Nephron (organoid): ENCODE measurements at regions not wholly inside any gene's neighbourhood (a gene's known extent, or its start where the extent isn't known, plus 50 kb on each side); places are given as distances from the start of the nearest gene placed in this dataset.
A peak's percentile ranks its signal among the peaks of the same experiment; 100 is the strongest.

ENCODE experiments used
- H3K27ac Mint-ChIP-seq, 3 experiments: 2 replicates each; pipeline ENCODE4 v1.8.0; 2020; ENCODE audit warnings: mixed read lengths in 3 of 3, mild to moderate bottlenecking in 2 of 3, moderate library complexity in 1 of 3
- H3K27me3 Mint-ChIP-seq: 2 replicates; pipeline ENCODE4 v1.8.0; 2021; ENCODE audit warnings: low read depth, mild to moderate bottlenecking, moderate library complexity, mixed read lengths
- H3K36me3 Mint-ChIP-seq: 2 replicates; pipeline ENCODE4 v1.8.0; 2020; ENCODE audit warnings: low read depth, mixed read lengths
- H3K4me1 Mint-ChIP-seq: 2 replicates; pipeline ENCODE4 v1.8.0; 2020; ENCODE audit warnings: mixed read lengths
- H3K4me3 Mint-ChIP-seq, 3 experiments: 2 replicates each; pipeline ENCODE4 v1.8.0; 2020; ENCODE audit warnings: mild to moderate bottlenecking in 3 of 3, mixed read lengths in 3 of 3, moderate library complexity in 2 of 3
- H3K9me3 Mint-ChIP-seq: 2 replicates; pipeline ENCODE4 v1.8.0; 2020; ENCODE audit warnings: mixed read lengths
- TF ChIP-seq, protein P1 (sequence below), 3 experiments: fragments of 200-600 bp; sonication (generic); IDR thresholded peaks; one replicate each; pipeline ENCODE4 v1.5.0; 2021; ENCODE audit warnings: antibody characterized with exemption in 3 of 3; ENCODE audit not compliant: unreplicated experiment in 3 of 3

DNA sequence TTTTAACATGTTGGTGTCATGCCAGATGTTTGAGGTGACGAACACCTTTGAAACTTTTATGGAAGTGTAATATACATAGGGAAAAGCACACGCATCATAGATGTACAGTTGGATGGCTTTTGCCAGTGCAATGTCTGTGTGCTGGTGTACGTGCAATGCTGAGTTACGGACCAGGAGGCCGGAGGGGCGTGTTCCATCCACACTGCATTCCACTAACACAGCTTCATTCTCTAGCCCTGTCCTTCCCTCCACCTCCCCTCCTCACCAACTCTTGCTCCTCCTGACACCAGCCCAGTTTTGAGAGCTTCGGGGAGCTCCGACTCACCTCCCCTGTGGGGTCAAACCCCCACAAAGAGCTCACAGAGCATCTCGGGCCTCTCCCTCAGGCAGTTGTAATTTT, 358.8 kb downstream of the C16orf95 start:
- Mint-ChIP-seq H3K9me3 (no peaks in the 10 kb centered on the region), H3K4me1 (peaks cover 79% of the 10 kb centered on the region), H3K4me3 (peak overlapping the region; percentile 48 to 77 (median 59)), H3K27ac (peak overlapping the region; percentile 96 to 98 (median 98)), H3K27me3 (peaks cover 42% of the 10 kb centered on the region), H3K36me3 (no peaks in the 10 kb centered on the region)
- TF ChIP-seq, protein P1, sequence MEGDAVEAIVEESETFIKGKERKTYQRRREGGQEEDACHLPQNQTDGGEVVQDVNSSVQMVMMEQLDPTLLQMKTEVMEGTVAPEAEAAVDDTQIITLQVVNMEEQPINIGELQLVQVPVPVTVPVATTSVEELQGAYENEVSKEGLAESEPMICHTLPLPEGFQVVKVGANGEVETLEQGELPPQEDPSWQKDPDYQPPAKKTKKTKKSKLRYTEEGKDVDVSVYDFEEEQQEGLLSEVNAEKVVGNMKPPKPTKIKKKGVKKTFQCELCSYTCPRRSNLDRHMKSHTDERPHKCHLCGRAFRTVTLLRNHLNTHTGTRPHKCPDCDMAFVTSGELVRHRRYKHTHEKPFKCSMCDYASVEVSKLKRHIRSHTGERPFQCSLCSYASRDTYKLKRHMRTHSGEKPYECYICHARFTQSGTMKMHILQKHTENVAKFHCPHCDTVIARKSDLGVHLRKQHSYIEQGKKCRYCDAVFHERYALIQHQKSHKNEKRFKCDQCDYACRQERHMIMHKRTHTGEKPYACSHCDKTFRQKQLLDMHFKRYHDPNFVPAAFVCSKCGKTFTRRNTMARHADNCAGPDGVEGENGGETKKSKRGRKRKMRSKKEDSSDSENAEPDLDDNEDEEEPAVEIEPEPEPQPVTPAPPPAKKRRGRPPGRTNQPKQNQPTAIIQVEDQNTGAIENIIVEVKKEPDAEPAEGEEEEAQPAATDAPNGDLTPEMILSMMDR (IDR thresholded peaks at IDR 0.05; ENCODE audit: unreplicated experiment in 3 of 3), result no peak

DNA sequence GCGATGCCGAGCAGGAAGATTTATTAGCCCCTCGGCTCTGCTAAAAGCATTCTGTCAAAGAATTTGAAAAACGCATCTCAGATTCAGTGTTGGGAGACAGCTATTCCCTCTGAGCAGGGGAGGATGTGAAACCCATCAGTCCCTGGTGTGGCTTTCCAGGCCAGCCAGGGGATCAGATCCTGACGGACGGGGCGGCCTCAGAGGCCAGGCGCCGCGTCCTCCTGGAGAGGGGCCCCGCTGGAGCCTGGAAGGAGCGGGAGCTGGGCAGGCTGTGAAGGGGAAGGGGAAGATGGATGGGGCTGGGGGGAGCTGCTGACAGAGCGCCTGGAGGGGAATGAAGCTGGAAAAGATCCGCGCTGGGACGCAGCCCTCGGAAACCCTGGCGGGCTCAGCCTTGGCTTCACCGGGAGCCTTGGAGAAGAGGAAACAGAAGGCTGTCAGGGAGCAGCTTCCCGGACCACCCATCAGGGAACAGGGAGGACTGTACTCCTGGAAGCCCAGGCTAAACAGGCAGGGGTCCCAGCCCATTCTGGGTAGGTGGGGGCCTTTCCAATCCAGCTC, 358.0 kb downstream of the C16orf95 start:
- TF ChIP-seq, protein P1 (IDR thresholded peaks at IDR 0.05; ENCODE audit: unreplicated experiment in 3 of 3), result no peak
- Mint-ChIP-seq H3K4me3 (peak overlapping the region; percentile 48 to 77 (median 59)), H3K9me3 (no peaks in the 10 kb centered on the region), H3K4me1 (peaks cover 84% of the 10 kb centered on the region), H3K36me3 (no peaks in the 10 kb centered on the region), H3K27ac (peak overlapping the region; percentile 96 to 98 (median 98)), H3K27me3 (peaks cover 38% of the 10 kb centered on the region)

DNA sequence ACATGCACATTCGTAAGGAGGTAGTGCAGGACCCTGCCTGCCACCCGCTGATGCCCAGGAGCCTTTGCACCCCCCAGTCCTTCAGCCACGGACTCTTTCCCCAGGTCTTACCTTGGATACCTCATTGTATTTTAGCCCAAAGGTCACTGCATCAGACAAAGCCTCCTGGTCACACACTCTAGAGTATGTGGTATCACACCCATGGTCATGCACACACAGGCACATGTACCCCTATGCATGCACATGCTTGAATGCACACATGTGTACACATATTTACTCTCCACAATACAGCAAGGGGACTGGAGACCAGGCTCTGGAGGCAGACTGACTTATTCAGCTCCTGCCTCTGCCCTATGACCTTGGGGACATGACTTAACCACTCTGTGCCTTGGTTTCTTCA, 357.5 kb downstream of the C16orf95 start:
- peaks cover 82% of the 10 kb centered on the region for H3K4me1 Mint-ChIP-seq
- H3K27me3 Mint-ChIP-seq, result peaks cover 38% of the 10 kb centered on the region
- H3K9me3 Mint-ChIP-seq, result no peaks in the 10 kb centered on the region
- peak overlapping the region; percentile 96 to 98 (median 98) for H3K27ac Mint-ChIP-seq
- no peaks in the 10 kb centered on the region for H3K36me3 Mint-ChIP-seq
- H3K4me3 Mint-ChIP-seq, result peak overlapping the region in 2 of 3 experiments; percentile 16 to 66
- TF ChIP-seq, protein P1 (IDR thresholded peaks at IDR 0.05; ENCODE audit: unreplicated experiment in 3 of 3), result no peak

DNA sequence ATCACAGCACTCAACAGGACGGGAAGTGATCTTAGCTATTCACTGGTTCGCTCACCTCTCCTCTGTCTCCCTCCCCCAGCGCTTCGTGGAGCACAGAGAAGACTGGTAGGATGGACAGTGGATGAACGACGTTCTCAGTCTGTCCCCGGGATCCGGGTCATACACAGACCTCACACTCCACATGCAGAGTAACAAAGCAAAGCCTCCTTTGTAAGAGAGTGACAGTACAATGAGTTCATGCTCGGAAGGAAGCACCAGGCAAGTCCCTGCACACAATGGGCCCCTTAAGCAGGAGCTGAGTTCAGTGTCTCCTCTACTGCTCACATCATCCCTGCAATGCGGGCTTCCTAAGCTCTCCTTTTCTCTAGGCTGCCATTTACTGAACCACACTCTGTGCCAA, 356.9 kb downstream of the C16orf95 start:
- TF ChIP-seq, protein P1 (IDR thresholded peaks at IDR 0.05; ENCODE audit: unreplicated experiment in 3 of 3), result no peak
- Mint-ChIP-seq H3K36me3 (no peaks in the 10 kb centered on the region), H3K9me3 (no peaks in the 10 kb centered on the region), H3K4me3 (peak overlapping the region in 1 of 3 experiments; percentile 66), H3K4me1 (peaks cover 81% of the 10 kb centered on the region), H3K27me3 (peaks cover 42% of the 10 kb centered on the region), H3K27ac (peak overlapping the region; percentile 96 to 98 (median 98))

DNA sequence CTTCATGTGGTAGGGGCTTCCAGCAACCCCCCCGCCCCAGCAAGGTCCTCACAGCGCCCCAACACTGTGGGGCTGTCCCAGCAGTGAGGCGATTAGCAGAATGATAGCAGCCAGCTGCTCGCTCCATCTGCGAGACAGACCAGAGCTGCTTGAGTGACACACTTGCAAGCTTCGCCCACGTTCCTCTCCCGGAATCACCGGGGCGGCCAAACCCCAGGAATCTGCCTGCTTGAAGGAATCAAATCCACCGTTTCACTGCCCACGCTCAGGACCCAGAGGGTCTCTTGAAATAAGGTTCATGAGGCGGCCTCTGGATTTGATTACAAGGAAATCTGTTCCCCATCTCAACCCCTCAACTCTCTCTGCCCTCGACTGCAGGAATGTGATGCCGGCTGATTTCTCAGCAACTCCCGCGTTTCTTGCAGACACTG, 356.0 kb downstream of the C16orf95 start:
- TF ChIP-seq, protein P1 (IDR thresholded peaks at IDR 0.05; ENCODE audit: unreplicated experiment in 3 of 3), result no peak
- peaks cover 81% of the 10 kb centered on the region for H3K4me1 Mint-ChIP-seq

DNA sequence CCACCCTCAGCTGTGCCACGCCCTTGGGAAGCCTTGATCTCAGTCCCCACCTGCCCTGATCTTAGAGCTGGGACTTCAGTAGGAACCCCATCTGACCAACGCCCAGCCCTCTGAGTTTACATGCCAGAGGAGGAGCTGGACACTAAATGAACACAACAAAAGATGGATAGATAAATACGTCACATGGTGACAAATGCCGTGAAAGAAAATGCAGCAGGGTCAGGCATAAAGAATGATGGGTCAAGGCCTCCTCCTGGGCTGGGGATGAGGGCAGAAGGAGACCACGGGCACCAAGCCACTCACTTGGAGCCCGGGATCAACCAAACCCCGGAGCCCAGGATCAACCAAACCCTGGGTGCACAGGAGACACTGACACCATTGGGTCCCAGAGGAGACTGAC, 354.9 kb downstream of the C16orf95 start:
- TF ChIP-seq, protein P1 (IDR thresholded peaks at IDR 0.05; ENCODE audit: unreplicated experiment in 3 of 3), result no peak
- H3K27me3 Mint-ChIP-seq, result peaks cover 47% of the 10 kb centered on the region
- H3K27ac Mint-ChIP-seq, result peak overlapping the region; percentile 96 to 98 (median 98)
- H3K4me3 Mint-ChIP-seq, result no peak overlapping the region
- H3K9me3 Mint-ChIP-seq, result no peaks in the 10 kb centered on the region
- no peaks in the 10 kb centered on the region for H3K36me3 Mint-ChIP-seq
- H3K4me1 Mint-ChIP-seq, result peaks cover 86% of the 10 kb centered on the region

More for the DNA sequence above, 356.0 kb downstream of the C16orf95 start:
- H3K4me3 Mint-ChIP-seq, result peak overlapping the region; percentile 51 to 66 (median 52)
- H3K9me3 Mint-ChIP-seq, result no peaks in the 10 kb centered on the region
- H3K36me3 Mint-ChIP-seq, result no peaks in the 10 kb centered on the region
- H3K27ac Mint-ChIP-seq, result peak overlapping the region; percentile 96 to 98 (median 98)
- H3K27me3 Mint-ChIP-seq, result peaks cover 42% of the 10 kb centered on the region
